ENCODE measurements at regions not wholly inside any gene's neighbourhood (a gene's known extent, or its start where the extent isn't known, plus 50 kb on each side); places are given as distances from the start of the nearest gene placed in this dataset.

DNA sequence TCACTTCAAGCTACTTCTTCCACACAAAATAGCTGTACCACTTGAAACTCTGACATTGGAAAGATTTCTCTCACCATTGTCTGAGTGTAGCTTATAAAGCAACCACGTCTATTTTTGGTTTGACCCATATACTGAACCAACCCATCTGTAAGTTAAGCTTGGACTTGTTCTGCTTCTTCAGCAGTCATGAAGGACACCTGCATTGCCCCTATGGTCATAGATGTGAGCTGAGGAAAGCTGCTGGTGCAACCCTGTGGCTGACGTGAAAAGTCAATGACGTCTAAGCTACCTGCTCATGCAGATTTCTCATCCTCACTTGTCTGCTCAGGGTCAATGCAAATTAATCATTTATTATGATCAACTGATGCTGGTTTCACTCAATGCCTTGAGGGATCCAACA, 417.4 kb downstream of the CETN3 start:
- no peak for TF ChIP-seq EZH2phosphoT487 (conservative IDR thresholded peaks at IDR 0.05; ENCODE audit: low read length)
- TF ChIP-seq CTCF (IDR thresholded peaks at IDR 0.05; ENCODE audit: insufficient read depth, low read length, poor library complexity, severe bottlenecking), result no peak

Data from SU-DHL-6 (cell line).